ENCODE measurements at regions not wholly inside any gene's neighbourhood (a gene's known extent, or its start where the extent isn't known, plus 50 kb on each side); places are given as distances from the start of the nearest gene placed in this dataset.

DNA sequence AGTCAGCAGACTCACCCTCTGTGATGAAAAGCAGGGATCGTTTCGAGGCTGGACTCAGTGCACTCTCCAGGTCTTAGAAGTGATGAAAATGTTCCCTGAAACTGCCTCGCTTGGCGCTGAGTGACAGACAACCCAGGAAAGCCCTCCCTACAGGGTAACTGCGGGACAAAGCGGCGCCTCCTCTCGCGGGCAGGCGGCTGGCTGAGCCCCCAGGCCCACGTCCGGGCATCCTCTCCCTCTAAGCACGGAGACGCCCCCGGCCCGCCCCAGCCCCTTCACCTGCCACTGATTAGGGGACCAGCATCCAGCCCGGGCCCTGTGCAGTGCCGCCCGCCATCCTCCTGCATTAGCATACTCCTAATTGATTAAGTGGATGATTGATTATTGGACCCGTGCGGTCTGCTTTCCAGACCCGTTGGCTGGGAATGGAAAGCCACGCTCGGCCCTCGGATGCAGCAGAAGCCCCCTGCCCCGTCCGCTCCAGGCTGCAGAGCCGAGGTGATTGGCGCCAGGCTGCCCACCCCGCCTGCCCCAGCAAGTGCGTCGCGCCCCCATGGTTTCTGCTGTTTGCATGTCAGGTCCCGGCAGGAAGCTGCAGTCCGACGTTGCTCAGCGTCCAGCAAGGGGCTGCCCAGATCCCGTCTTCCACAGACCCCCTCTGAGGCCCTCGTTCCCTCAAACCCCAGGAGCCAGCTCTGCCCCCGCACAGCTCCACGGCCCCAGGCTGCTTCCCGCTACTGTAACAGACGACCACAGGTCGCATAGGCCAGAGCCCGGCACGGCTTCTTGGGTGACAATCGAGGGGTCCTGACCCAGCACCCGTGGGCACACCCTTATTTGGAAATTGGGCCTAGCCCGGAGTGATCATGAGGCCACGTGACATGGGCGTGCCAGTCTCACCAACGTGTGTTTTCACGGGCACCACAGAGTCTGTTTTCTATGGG, 131.6 kb downstream of the DLL1 start:
- TF ChIP-seq, protein P1, sequence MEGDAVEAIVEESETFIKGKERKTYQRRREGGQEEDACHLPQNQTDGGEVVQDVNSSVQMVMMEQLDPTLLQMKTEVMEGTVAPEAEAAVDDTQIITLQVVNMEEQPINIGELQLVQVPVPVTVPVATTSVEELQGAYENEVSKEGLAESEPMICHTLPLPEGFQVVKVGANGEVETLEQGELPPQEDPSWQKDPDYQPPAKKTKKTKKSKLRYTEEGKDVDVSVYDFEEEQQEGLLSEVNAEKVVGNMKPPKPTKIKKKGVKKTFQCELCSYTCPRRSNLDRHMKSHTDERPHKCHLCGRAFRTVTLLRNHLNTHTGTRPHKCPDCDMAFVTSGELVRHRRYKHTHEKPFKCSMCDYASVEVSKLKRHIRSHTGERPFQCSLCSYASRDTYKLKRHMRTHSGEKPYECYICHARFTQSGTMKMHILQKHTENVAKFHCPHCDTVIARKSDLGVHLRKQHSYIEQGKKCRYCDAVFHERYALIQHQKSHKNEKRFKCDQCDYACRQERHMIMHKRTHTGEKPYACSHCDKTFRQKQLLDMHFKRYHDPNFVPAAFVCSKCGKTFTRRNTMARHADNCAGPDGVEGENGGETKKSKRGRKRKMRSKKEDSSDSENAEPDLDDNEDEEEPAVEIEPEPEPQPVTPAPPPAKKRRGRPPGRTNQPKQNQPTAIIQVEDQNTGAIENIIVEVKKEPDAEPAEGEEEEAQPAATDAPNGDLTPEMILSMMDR (IDR thresholded peaks at IDR 0.05; ENCODE audit: borderline replicate concordance, extremely low read depth, low read length, poor library complexity, severe bottlenecking), result no peak
- no peak for TF ChIP-seq EZH2 (IDR thresholded peaks at IDR 0.05; ENCODE audit: borderline replicate concordance, low read depth, low read length, severe bottlenecking)
- H3K27me3 ChIP-seq (ENCODE audit: insufficient read depth, low read length, poor library complexity), result no peaks in the 10 kb centered on the region
- no peak overlapping the region for H3K4me2 ChIP-seq (ENCODE audit: insufficient read depth, low read length)
- ATAC-seq (ENCODE audit: insufficient read depth, low read depth) (no peak), DNase-seq (no peak)
- no peak overlapping the region for H2AFZ ChIP-seq (ENCODE audit: low read depth, low read length)
- H3K4me3 ChIP-seq (ENCODE audit: low read depth in 1 of 2, low read length in 2 of 2), result no peak overlapping the region
- H3K36me3 ChIP-seq (ENCODE audit: insufficient read depth, low read length), result no peaks in the 10 kb centered on the region
- H3K4me1 ChIP-seq (ENCODE audit: insufficient read depth, low read length), result no peaks in the 10 kb centered on the region
- no peaks in the 10 kb centered on the region for H3K79me2 ChIP-seq (ENCODE audit: insufficient read depth, low read length)
- H3K9me3 ChIP-seq (ENCODE audit: insufficient read depth, low read length, severe bottlenecking), result no peaks in the 10 kb centered on the region
- no peak overlapping the region for H3K27ac ChIP-seq (ENCODE audit: low read length)
- H3K9ac ChIP-seq (ENCODE audit: low read depth, low read length), result no peak overlapping the region
- no peaks in the 10 kb centered on the region for H4K20me1 ChIP-seq (ENCODE audit: insufficient read depth, low read length)

DNA sequence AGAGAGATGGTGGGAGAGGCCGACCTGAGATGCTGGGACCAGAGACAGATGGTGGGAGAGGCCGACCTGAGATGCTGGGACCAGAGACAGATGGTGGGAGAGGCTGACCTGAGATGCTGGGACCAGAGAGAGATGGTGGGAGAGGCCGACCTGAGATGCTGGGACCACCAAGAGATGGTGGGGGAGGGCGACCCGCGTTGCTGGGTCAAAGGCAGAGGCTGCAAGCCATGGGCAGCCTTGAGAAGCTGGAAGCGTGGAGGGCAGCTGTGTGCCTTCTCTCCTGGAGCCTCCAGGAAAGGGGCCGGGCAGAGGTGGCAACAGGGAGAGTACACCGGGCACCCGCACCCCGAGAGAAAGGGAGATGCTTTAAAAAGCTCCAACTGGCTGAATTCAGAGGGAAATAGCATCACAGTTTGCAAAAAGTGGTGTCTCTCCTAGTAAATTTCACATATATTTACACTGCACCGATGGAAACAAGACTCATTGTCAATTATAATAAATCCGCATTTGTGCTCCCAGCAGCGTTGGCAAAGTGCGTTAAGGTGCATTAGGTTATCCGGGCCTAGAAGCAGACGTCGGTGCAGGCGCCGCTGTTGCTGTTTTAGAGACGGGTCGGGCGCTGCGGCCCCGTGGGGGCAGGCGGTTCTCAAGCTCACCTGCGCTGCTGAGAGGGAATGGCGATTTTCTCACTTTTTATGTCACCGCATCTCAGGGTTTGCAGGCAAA, 132.4 kb downstream of the DLL1 start:
- H3K79me2 ChIP-seq (ENCODE audit: insufficient read depth, low read length), result no peaks in the 10 kb centered on the region
- no peaks in the 10 kb centered on the region for H3K36me3 ChIP-seq (ENCODE audit: insufficient read depth, low read length)
- H2AFZ ChIP-seq (ENCODE audit: low read depth, low read length), result no peak overlapping the region
- H3K27me3 ChIP-seq (ENCODE audit: insufficient read depth, low read length, poor library complexity), result no peaks in the 10 kb centered on the region
- H3K4me1 ChIP-seq (ENCODE audit: insufficient read depth, low read length), result no peaks in the 10 kb centered on the region
- no peak overlapping the region for H3K4me3 ChIP-seq (ENCODE audit: low read depth in 1 of 2, low read length in 2 of 2)
- no peak for TF ChIP-seq EZH2 (IDR thresholded peaks at IDR 0.05; ENCODE audit: borderline replicate concordance, low read depth, low read length, severe bottlenecking)
- DNase-seq (no peak), ATAC-seq (ENCODE audit: insufficient read depth, low read depth) (no peak)
- no peak overlapping the region for H3K4me2 ChIP-seq (ENCODE audit: insufficient read depth, low read length)
- H3K9me3 ChIP-seq (ENCODE audit: insufficient read depth, low read length, severe bottlenecking), result no peaks in the 10 kb centered on the region
- no peaks in the 10 kb centered on the region for H4K20me1 ChIP-seq (ENCODE audit: insufficient read depth, low read length)
- H3K9ac ChIP-seq (ENCODE audit: low read depth, low read length), result no peak overlapping the region
- no peak overlapping the region for H3K27ac ChIP-seq (ENCODE audit: low read length)

DNA sequence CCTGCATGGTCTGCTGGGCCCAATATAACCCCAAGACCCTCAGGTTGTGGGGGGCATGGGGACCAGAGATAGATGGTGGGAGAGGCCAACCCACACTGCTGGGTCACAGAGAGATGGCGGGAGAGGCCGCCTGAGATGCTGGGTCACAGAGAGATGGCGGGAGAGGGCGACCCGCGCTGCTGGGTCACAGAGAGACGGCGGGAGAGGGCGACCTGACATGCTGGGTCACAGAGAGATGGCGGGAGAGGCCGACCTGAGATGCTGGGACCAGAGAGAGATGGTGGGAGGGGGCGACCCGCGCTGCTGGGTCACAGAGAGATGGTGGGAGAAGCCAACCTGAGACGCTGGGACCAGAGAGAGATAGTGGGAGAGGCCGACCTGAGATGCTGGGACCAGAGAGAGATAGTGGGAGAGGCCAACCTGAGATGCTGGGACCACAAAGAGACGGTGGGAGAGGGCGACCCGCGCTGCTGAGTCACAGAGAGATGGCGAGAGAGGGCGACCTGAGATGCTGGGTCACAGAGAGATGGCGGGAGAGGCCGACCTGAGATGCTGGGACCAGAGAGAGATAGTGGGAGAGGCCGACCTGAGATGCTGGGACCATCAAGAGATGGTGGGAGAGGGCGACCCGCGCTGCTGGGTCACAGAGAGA, 133.2 kb downstream of the DLL1 start:
- no peak overlapping the region for H3K27ac ChIP-seq (ENCODE audit: low read length)
- no peaks in the 10 kb centered on the region for H3K27me3 ChIP-seq (ENCODE audit: insufficient read depth, low read length, poor library complexity)
- no peaks in the 10 kb centered on the region for H3K4me1 ChIP-seq (ENCODE audit: insufficient read depth, low read length)
- no peaks in the 10 kb centered on the region for H4K20me1 ChIP-seq (ENCODE audit: insufficient read depth, low read length)
- H3K4me2 ChIP-seq (ENCODE audit: insufficient read depth, low read length), result no peak overlapping the region
- no peak overlapping the region for H3K4me3 ChIP-seq (ENCODE audit: low read depth in 1 of 2, low read length in 2 of 2)
- H3K36me3 ChIP-seq (ENCODE audit: insufficient read depth, low read length), result no peaks in the 10 kb centered on the region
- ATAC-seq (ENCODE audit: insufficient read depth, low read depth) (no peak), DNase-seq (no peak)
- no peak overlapping the region for H2AFZ ChIP-seq (ENCODE audit: low read depth, low read length)
- no peak for TF ChIP-seq EZH2 (IDR thresholded peaks at IDR 0.05; ENCODE audit: borderline replicate concordance, low read depth, low read length, severe bottlenecking)
- TF ChIP-seq, protein P1 (IDR thresholded peaks at IDR 0.05; ENCODE audit: borderline replicate concordance, extremely low read depth, low read length, poor library complexity, severe bottlenecking), result no peak
- H3K9ac ChIP-seq (ENCODE audit: low read depth, low read length), result no peak overlapping the region
- no peaks in the 10 kb centered on the region for H3K9me3 ChIP-seq (ENCODE audit: insufficient read depth, low read length, severe bottlenecking)
- H3K79me2 ChIP-seq (ENCODE audit: insufficient read depth, low read length), result no peaks in the 10 kb centered on the region

Data from DND-41 (cell line).